GM12878 (cell line): ENCODE measurements at regions not wholly inside any gene's neighbourhood (a gene's known extent, or its start where the extent isn't known, plus 50 kb on each side); places are given as distances from the start of the nearest gene placed in this dataset.

Experiments used
- ATAC-seq: fragments of 200-7000 bp; cut with Tn5 transposase; 3 replicates; pipeline ENCODE4 v1.9.1; 2020; ENCODE audit warnings: mild to moderate bottlenecking, moderate library complexity
- BruUV-seq: library from RNA; stranded (reverse); fragments of 400-500 nt; replicated peaks from 2 replicates; lab custom pipeline; 2021; lab: Mats Ljungman, UMichigan
- CTCF ChIA-PET: fragments of 300-600 bp; sonication (Branson Sonifier 250); formaldehyde crosslinking; extraction: SDS; loops from one replicate; lab custom pipeline; 2021; ENCODE audit warnings: inconsistent platforms; lab: Yijun Ruan, JAX
- POLR2A ChIA-PET: fragments of 350-600 bp; formaldehyde crosslinking; extraction: SDS; loops from one replicate; lab custom pipeline; 2021; ENCODE audit warnings: inconsistent platforms; lab: Charles Lee
- RAD21 ChIA-PET: fragments of 300-600 bp; sonication (Branson Sonifier 250); formaldehyde crosslinking; loops from one replicate; lab custom pipeline; 2023; ENCODE audit warnings: antibody characterized with exemption; ENCODE audit not compliant: unreplicated experiment; lab: Charles Lee
- SMC1A ChIA-PET: fragments of 300-600 bp; sonication (Branson Sonifier 250); formaldehyde crosslinking; loops from one replicate; lab custom pipeline; 2023; ENCODE audit not compliant: unreplicated experiment, uncharacterized antibody; lab: Charles Lee
- DNase-seq: peaks from one replicate; pipeline ENCODE4 v3.0.0-alpha.2; 2011; ENCODE audit warnings: low read depth, low spot score
- FAIRE-seq: peaks from 3 replicates; lab custom pipeline; 2011; peaks lifted over from hg19 to GRCh38; lab: Jason Lieb, UNC
- H2AFZ ChIP-seq: 2 replicates; pipeline ENCODE4 v1.6.0; 2011; ENCODE audit warnings: low read depth, low read length, control low read depth; ENCODE audit not compliant: control insufficient read depth
- H3K27ac ChIP-seq: 2 replicates; pipeline ENCODE4 v1.5.1; 2011; ENCODE audit warnings: control low read depth; ENCODE audit not compliant: control insufficient read depth, insufficient read depth
- H3K27me3 ChIP-seq, 2 experiments: replicated peaks in 1 of 2; 2 replicates each; pipeline versions ENCODE4 v1.6.0 to v1.6.1; 2011; ENCODE audit warnings: low read length in 1 of 2; ENCODE audit not compliant: control insufficient read depth in 2 of 2, insufficient read depth in 2 of 2
- H3K36me3 ChIP-seq, 2 experiments: 2 replicates each; pipeline ENCODE4 v1.5.1; 2011; ENCODE audit warnings: low read length in 1 of 2; ENCODE audit not compliant: control insufficient read depth in 2 of 2, insufficient read depth in 2 of 2
- H3K4me1 ChIP-seq: 2 replicates; pipeline ENCODE4 v1.6.1; 2011; ENCODE audit warnings: mild to moderate bottlenecking, low read length, moderate library complexity, mixed read lengths; ENCODE audit not compliant: control insufficient read depth, insufficient read depth
- H3K4me2 ChIP-seq: 2 replicates; pipeline ENCODE4 v1.6.0; 2011; ENCODE audit warnings: control low read depth; ENCODE audit not compliant: control insufficient read depth, insufficient read depth
- H3K4me3 ChIP-seq: fragments of 200-600 bp; sonication (generic); 2 replicates; pipeline ENCODE4 v1.5.1; 2016
- H3K79me2 ChIP-seq: 2 replicates; pipeline ENCODE4 v1.6.0; 2011; ENCODE audit warnings: low read length; ENCODE audit not compliant: control insufficient read depth, insufficient read depth
- H3K9ac ChIP-seq: 2 replicates; pipeline ENCODE4 v1.8.0; 2011; ENCODE audit warnings: low read length, control low read depth, mixed read lengths; ENCODE audit not compliant: control insufficient read depth, insufficient read depth
- H3K9me3 ChIP-seq: replicated peaks from 3 replicates; pipeline ENCODE4 v1.5.1; 2011; ENCODE audit warnings: mild to moderate bottlenecking, low read length; ENCODE audit not compliant: control insufficient read depth, insufficient read depth
- H4K20me1 ChIP-seq: 2 replicates; pipeline ENCODE4 v1.6.0; 2011; ENCODE audit not compliant: control insufficient read depth, insufficient read depth
- BCL11A ChIP-seq: IDR thresholded peaks from 2 replicates; pipeline ENCODE4 v1.6.1; 2011; ENCODE audit warnings: low read depth, low read length
- CREM ChIP-seq: IDR thresholded peaks from 2 replicates; pipeline ENCODE4 v1.6.1; 2014; ENCODE audit warnings: antibody characterized with exemption, low read depth
- EP300 ChIP-seq, 2 experiments: fragments of 150-350 bp in 1 of 2; IDR thresholded peaks; 2 replicates each; pipeline ENCODE4 v1.6.1; 2011 to 2012; ENCODE audit warnings: low read depth in 2 of 2, low read length in 2 of 2, borderline replicate concordance in 1 of 2, improper control_type of control experiment in 1 of 2, inconsistent platforms in 1 of 2; ENCODE audit not compliant: control insufficient read depth in 1 of 2
- FOXM1 ChIP-seq: IDR thresholded peaks from 2 replicates; pipeline ENCODE4 v1.6.1; 2012; ENCODE audit warnings: low read depth, mild to moderate bottlenecking, inconsistent platforms, low read length, moderate library complexity
- MTA3 ChIP-seq: IDR thresholded peaks from 2 replicates; pipeline ENCODE4 v1.6.1; 2012; ENCODE audit warnings: low read length, inconsistent platforms, borderline replicate concordance
- MXI1 ChIP-seq: fragments of 150-350 bp; IDR thresholded peaks from 2 replicates; pipeline ENCODE4 v1.6.1; 2011; ENCODE audit warnings: low read depth, mild to moderate bottlenecking, inconsistent platforms, low read length, improper control_type of control experiment
- NR2C2 ChIP-seq: IDR thresholded peaks from 2 replicates; pipeline ENCODE4 v1.6.1; 2011; ENCODE audit warnings: borderline replicate concordance, low read depth; ENCODE audit not compliant: control insufficient read depth, insufficient read length
- PAX5 ChIP-seq: IDR thresholded peaks from 2 replicates; pipeline ENCODE4 v1.6.1; 2011; ENCODE audit warnings: low read depth, low read length, borderline replicate concordance
- YY1 ChIP-seq: IDR thresholded peaks from 2 replicates; pipeline ENCODE4 v1.6.1; 2011; ENCODE audit warnings: low read depth, mild to moderate bottlenecking, low read length
- WGBS: methylation state at CpG from one replicate; pipeline ENCODE4 v1.1.6; 2016; ENCODE audit warnings: low lambda C conversion rate; ENCODE audit not compliant: insufficient replicate concordance, insufficient coverage; ENCODE audit errors: missing lambda C conversion rate; 5-methylcytosine and 5-hydroxymethylcytosine counted together
- in situ Hi-C: fragments of 300-500 bp; cut with MboI; formaldehyde crosslinking; loops from 9 replicates; pipeline ENCODE4 v1.14.3; 2018; ENCODE audit warnings: mixed read lengths
- intact Hi-C: fragments of 100-400 bp; cut with micrococcal nuclease; formaldehyde crosslinking; loops from one replicate; pipeline ENCODE4 v1.14.2; 2022; ENCODE audit not compliant: unreplicated experiment
- TF ChIP-seq, protein P1 (sequence below): IDR thresholded peaks from 2 replicates; pipeline ENCODE4 v1.6.1; 2011; ENCODE audit warnings: borderline replicate concordance, low read depth, mild to moderate bottlenecking, moderate library complexity, low read length; ENCODE audit not compliant: insufficient read depth, poor library complexity, severe bottlenecking
- TF ChIP-seq, protein P2 (sequence below): IDR thresholded peaks from 2 replicates; pipeline ENCODE4 v1.6.1; 2011; ENCODE audit warnings: low read depth, low read length, improper control_type of control experiment, borderline replicate concordance
- TF ChIP-seq, protein P3 (sequence below): fragments of 450-650 bp; IDR thresholded peaks from 2 replicates; pipeline ENCODE4 v1.6.1; 2017; ENCODE audit warnings: low read depth, mild to moderate bottlenecking, moderate library complexity

DNA sequence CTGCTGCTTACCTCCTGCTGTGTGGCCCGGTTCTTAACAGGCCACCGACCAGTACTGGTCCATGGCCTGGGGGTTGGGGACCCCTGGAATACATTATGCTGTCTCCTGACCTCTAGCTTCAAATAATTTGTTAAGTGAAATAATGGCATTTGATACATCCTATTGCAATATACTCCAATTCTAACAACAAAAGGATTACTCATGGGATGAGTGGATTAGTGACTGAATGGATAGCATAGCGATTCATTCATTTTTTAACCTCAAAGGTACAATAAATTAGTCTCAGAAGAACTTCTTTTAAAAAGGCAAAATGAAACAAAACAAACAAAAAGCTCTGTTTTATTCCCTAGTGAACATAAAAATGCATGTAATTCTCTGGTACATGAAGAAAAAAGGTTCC lies 147.9 kb upstream of the PKP2 start:
- 0% methylated on average over 3 of the region's 3 CpGs for WGBS
- CTCF ChIA-PET = no interaction called here

DNA sequence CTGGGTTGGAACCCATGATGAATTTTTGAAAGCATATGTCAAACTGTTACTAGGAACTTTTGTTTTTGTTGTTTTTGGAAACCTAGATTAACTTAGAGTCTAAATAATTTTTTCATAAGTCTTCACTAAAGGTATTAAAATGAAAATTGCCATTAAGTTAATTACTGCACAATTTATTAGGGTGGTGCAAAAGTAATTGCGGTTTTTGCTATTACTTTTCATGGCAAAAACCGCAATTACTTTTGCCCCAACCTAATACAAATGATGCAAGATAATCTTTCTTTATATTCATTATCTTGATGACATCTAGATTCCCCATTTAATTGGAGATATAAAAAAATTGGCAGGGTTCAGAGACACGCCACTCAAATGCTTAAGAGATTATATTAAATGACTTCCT lies 145.0 kb upstream of the PKP2 start:
- in situ Hi-C loops = no loop called here
- H4K20me1 ChIP-seq = no peaks in the 10 kb centered on the region
- ChIA-PET RAD21 (no interaction called here), CTCF (no interaction called here), POLR2A (interaction anchor here (0.5 to 0.6 kb wide), 2 partner anchors 517 to 550 kb away, joined by 4 to 5 read pairs; no protein-coding TSS in a partner anchor), SMC1A (no interaction called here)
- no peaks in the 10 kb centered on the region for H3K36me3 ChIP-seq
- H2AFZ ChIP-seq = no peak overlapping the region
- no peaks in the 10 kb centered on the region for H3K79me2 ChIP-seq
- no peak overlapping the region for H3K27ac ChIP-seq
- no peak overlapping the region for H3K9ac ChIP-seq
- DNase-seq (no peak), ATAC-seq (no peak), FAIRE-seq (no peak)
- TF ChIP-seq EP300 (IDR thresholded peaks at IDR 0.05; ENCODE audit: borderline replicate concordance in 1 of 2, control insufficient read depth in 1 of 2, low read depth in 2 of 2, low read length in 2 of 2) (no peak), FOXM1 (no peak), YY1 (no peak), MTA3 (no peak), MXI1 (no peak), NR2C2 (no peak), CREM (no peak), BCL11A (no peak)
- TF ChIP-seq, protein P1, sequence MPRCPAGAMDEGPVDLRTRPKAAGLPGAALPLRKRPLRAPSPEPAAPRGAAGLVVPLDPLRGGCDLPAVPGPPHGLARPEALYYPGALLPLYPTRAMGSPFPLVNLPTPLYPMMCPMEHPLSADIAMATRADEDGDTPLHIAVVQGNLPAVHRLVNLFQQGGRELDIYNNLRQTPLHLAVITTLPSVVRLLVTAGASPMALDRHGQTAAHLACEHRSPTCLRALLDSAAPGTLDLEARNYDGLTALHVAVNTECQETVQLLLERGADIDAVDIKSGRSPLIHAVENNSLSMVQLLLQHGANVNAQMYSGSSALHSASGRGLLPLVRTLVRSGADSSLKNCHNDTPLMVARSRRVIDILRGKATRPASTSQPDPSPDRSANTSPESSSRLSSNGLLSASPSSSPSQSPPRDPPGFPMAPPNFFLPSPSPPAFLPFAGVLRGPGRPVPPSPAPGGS = no peak
- TF ChIP-seq, protein P2, sequence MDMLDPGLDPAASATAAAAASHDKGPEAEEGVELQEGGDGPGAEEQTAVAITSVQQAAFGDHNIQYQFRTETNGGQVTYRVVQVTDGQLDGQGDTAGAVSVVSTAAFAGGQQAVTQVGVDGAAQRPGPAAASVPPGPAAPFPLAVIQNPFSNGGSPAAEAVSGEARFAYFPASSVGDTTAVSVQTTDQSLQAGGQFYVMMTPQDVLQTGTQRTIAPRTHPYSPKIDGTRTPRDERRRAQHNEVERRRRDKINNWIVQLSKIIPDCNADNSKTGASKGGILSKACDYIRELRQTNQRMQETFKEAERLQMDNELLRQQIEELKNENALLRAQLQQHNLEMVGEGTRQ = no peak
- H3K4me2 ChIP-seq = no peak overlapping the region
- no peaks in the 10 kb centered on the region for H3K9me3 ChIP-seq
- H3K4me1 ChIP-seq = no peaks in the 10 kb centered on the region
- 28% methylated on average over 3 of the region's 3 CpGs for WGBS
- no peak overlapping the region for H3K4me3 ChIP-seq
- no TSS peak for BruUV-seq
- H3K27me3 ChIP-seq = no peaks in the 10 kb centered on the region
- intact Hi-C loops = no loop called here

More for the DNA sequence above, 147.9 kb upstream of the PKP2 start:
- H3K79me2 ChIP-seq = no peaks in the 10 kb centered on the region
- intact Hi-C loops (no loop called here), in situ Hi-C loops (no loop called here)
- H3K36me3 ChIP-seq = no peaks in the 10 kb centered on the region
- no peaks in the 10 kb centered on the region for H3K27me3 ChIP-seq
- BruUV-seq = no TSS peak
- H3K4me2 ChIP-seq = no peak overlapping the region
- TF ChIP-seq, protein P3, sequence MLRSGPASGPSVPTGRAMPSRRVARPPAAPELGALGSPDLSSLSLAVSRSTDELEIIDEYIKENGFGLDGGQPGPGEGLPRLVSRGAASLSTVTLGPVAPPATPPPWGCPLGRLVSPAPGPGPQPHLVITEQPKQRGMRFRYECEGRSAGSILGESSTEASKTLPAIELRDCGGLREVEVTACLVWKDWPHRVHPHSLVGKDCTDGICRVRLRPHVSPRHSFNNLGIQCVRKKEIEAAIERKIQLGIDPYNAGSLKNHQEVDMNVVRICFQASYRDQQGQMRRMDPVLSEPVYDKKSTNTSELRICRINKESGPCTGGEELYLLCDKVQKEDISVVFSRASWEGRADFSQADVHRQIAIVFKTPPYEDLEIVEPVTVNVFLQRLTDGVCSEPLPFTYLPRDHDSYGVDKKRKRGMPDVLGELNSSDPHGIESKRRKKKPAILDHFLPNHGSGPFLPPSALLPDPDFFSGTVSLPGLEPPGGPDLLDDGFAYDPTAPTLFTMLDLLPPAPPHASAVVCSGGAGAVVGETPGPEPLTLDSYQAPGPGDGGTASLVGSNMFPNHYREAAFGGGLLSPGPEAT = no peak
- TF ChIP-seq PAX5 = no peak
- no peaks in the 10 kb centered on the region for H3K4me1 ChIP-seq
- ChIA-PET SMC1A (no interaction called here), RAD21 (no interaction called here), POLR2A (no interaction called here)
- no peak for FAIRE-seq
- no peak for DNase-seq
- no peak for ATAC-seq
- H3K9ac ChIP-seq = no peak overlapping the region
- no peak overlapping the region for H3K4me3 ChIP-seq
- no peaks in the 10 kb centered on the region for H3K9me3 ChIP-seq
- no peak overlapping the region for H2AFZ ChIP-seq
- no peak overlapping the region for H3K27ac ChIP-seq
- H4K20me1 ChIP-seq = no peaks in the 10 kb centered on the region
